ENCODE measurements at regions not wholly inside any gene's neighbourhood (a gene's known extent, or its start where the extent isn't known, plus 50 kb on each side); places are given as distances from the start of the nearest gene placed in this dataset.
A peak's percentile ranks its signal among the peaks of the same experiment; 100 is the strongest.

DNA sequence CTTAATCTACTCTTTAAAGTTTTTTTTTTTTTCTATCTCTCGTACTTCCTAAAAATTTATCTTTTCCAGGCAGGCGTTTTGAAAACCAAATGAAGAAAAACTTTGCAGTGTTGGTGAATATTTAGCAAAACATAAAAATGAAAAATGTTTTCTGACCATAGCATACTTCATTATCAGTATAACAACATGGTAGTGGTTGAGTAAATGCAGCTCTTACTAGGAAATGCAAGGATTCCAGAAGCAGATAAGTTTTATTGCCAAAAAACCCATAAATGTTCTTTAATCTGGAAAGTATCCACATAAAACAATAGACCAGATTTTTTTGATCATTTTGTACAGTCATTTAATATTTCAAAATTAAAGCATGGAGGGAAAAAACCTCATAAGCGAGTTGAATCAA lies 136.9 kb upstream of the GUCY1A1 start:
- no peak overlapping the region for H3K27ac ChIP-seq
- intact Hi-C loops (cut with DNase I): no loop called here
- TF ChIP-seq POLR2A (IDR thresholded peaks at IDR 0.05): no peak
- TF ChIP-seq, protein P1, sequence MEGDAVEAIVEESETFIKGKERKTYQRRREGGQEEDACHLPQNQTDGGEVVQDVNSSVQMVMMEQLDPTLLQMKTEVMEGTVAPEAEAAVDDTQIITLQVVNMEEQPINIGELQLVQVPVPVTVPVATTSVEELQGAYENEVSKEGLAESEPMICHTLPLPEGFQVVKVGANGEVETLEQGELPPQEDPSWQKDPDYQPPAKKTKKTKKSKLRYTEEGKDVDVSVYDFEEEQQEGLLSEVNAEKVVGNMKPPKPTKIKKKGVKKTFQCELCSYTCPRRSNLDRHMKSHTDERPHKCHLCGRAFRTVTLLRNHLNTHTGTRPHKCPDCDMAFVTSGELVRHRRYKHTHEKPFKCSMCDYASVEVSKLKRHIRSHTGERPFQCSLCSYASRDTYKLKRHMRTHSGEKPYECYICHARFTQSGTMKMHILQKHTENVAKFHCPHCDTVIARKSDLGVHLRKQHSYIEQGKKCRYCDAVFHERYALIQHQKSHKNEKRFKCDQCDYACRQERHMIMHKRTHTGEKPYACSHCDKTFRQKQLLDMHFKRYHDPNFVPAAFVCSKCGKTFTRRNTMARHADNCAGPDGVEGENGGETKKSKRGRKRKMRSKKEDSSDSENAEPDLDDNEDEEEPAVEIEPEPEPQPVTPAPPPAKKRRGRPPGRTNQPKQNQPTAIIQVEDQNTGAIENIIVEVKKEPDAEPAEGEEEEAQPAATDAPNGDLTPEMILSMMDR (IDR thresholded peaks at IDR 0.05): no peak
- H3K36me3 ChIP-seq (replicated peaks in 1 of 2; ENCODE audit: insufficient read depth in 1 of 2, low read depth in 2 of 2): no peaks in the 10 kb centered on the region
- no peaks in the 10 kb centered on the region for H3K9me3 ChIP-seq
- no peaks in the 10 kb centered on the region for H3K27me3 ChIP-seq
- peaks cover 8% of the 10 kb centered on the region for H3K4me1 ChIP-seq
- DNase-seq (no peak), ATAC-seq (no peak)
- 52 to 67% methylated on average over 3 of the region's 3 CpGs for WGBS, 2 donors
- H3K4me3 ChIP-seq: no peak overlapping the region

DNA sequence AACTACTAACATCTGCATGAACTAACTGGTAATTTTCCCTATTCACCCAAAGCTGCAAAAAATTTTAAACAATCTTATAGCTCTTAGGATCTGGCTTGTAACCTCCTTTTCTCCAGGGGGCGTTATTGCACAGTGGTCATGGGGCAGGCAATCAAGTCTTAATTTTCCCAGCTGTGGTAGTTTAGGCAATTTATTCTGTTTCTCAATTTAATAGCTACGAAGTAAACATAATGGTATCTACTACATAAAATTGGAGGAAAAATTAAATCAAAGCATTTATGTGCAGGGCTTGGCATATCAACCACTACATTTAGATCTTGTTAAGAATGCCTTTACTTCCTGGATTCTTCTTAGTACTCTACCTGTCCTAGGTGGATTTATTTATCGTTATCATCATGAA lies 137.4 kb upstream of the GUCY1A1 start:
- intact Hi-C loops (cut with DNase I): no loop called here
- Histone ChIP-seq H3K27ac (no peak overlapping the region), H3K4me3 (no peak overlapping the region), H3K36me3 (replicated peaks in 1 of 2; ENCODE audit: insufficient read depth in 1 of 2, low read depth in 2 of 2) (no peaks in the 10 kb centered on the region), H3K27me3 (no peaks in the 10 kb centered on the region), H3K4me1 (peaks cover 8% of the 10 kb centered on the region), H3K9me3 (no peaks in the 10 kb centered on the region)
- 46 to 64% methylated on average over 3 of the region's 3 CpGs for WGBS, 2 donors
- ATAC-seq (no peak), DNase-seq (no peak)
- TF ChIP-seq POLR2A (IDR thresholded peaks at IDR 0.05): no peak
- TF ChIP-seq, protein P1 (IDR thresholded peaks at IDR 0.05): no peak

DNA sequence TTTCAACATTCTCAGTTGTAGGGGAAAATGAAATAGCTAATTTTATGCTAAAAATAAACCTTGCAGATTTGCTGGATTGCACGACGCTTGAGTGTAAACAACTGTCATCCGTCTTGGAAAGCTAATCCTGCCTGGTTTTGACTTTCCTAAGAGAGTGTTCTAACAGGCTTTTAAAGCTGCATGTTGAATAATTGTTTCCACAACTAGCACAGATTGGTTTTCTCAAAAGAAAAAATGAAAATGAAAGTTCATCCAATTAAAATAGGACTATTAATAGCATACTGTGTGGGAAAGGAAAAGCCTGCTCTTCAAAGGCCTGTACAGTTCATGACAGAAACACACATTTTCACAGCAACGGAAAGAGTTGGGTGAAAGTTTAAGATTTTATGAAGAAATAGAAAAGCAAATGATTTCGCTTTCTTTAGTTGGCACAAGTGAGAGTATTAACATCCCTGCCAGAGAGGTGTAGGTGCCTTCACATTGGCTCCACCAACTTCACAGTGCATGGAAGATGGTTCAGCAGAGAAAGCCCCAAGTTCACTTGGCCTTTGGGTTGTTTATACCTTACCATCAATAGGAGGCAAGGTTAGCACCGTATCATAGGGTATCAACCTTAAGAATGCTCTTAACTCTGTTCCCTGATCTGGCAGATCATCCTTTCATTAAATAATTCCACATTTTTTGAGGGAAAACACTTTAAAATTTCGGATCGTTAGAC lies 140.0 kb upstream of the GUCY1A1 start:
- ATAC-seq (peak; percentile 48), DNase-seq (no peak)
- TF ChIP-seq POLR2A (IDR thresholded peaks at IDR 0.05): no peak
- TF ChIP-seq, protein P1 (IDR thresholded peaks at IDR 0.05): no peak
- no peak overlapping the region for H3K27ac ChIP-seq
- peaks cover 8% of the 10 kb centered on the region for H3K4me1 ChIP-seq
- H3K4me3 ChIP-seq: no peak overlapping the region
- WGBS, 2 donors: 41 to 42% methylated on average over 8 of the region's 8 CpGs
- intact Hi-C loops (cut with DNase I): no loop called here
- no peaks in the 10 kb centered on the region for H3K27me3 ChIP-seq
- H3K36me3 ChIP-seq (replicated peaks in 1 of 2; ENCODE audit: insufficient read depth in 1 of 2, low read depth in 2 of 2): no peaks in the 10 kb centered on the region
- H3K9me3 ChIP-seq: no peaks in the 10 kb centered on the region

DNA sequence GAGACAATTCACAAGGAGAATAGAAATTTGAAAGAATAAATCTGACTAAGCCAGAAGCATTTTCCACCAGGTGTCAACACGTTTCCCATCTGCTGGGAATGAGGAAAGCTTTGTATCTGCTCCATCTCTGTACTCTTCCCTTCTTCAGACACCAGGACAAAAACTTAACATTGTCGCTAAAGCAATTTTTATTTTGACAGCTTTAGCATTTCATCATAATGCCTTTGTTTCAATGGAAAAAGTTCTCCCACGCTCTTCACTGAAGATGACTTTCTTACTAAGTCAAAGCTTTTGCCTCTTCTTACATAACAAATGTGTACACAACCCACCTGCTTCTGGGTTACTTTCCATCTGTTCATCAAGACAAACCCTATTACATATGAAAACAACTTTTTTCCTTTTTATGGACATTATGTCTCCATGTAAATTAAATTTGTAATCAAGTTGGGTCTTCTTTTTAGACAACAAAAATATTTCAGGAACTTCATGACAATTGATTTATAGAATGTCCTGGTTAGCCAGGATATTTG lies 141.7 kb upstream of the GUCY1A1 start:
- TF ChIP-seq POLR2A (IDR thresholded peaks at IDR 0.05): no peak
- TF ChIP-seq, protein P1 (IDR thresholded peaks at IDR 0.05): no peak
- Histone ChIP-seq H3K27me3 (no peaks in the 10 kb centered on the region), H3K9me3 (no peaks in the 10 kb centered on the region), H3K36me3 (replicated peaks in 1 of 2; ENCODE audit: insufficient read depth in 1 of 2, low read depth in 2 of 2) (no peaks in the 10 kb centered on the region), H3K4me1 (peaks cover 8% of the 10 kb centered on the region), H3K4me3 (no peak overlapping the region), H3K27ac (no peak overlapping the region)
- intact Hi-C loops (cut with DNase I): no loop called here
- ATAC-seq (no peak), DNase-seq (no peak)
- 73 to 96% methylated on average over 3 of the region's 3 CpGs for WGBS, 2 donors

DNA sequence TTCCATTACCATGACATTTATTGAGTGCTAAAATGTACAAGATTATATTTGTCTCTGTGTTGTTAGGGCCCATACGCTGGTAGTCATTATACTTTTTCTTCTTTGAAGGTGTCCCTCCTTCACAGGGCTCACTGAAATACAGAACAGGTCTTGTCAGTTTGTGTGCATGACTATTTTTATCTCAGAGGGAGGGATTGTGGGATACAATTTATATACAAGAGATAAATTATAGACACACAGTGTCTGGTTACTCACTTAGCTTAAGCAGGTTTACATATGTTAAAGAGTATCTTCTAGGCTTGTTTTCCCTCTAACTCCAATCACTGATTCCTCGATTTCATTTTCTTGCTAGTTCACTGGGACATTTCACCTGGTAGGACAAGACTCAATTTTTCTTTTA lies 143.3 kb upstream of the GUCY1A1 start:
- no peak overlapping the region for H3K27ac ChIP-seq
- DNase-seq (no peak), ATAC-seq (no peak)
- no peaks in the 10 kb centered on the region for H3K36me3 ChIP-seq (replicated peaks in 1 of 2; ENCODE audit: insufficient read depth in 1 of 2, low read depth in 2 of 2)
- peaks cover 8% of the 10 kb centered on the region for H3K4me1 ChIP-seq
- H3K9me3 ChIP-seq: no peaks in the 10 kb centered on the region
- no peak overlapping the region for H3K4me3 ChIP-seq
- intact Hi-C loops (cut with DNase I): no loop called here
- TF ChIP-seq, protein P1 (IDR thresholded peaks at IDR 0.05): no peak
- no peak for TF ChIP-seq POLR2A (IDR thresholded peaks at IDR 0.05)
- 55% methylated on average over 2 of the region's 2 CpGs for WGBS, 2 donors
- no peaks in the 10 kb centered on the region for H3K27me3 ChIP-seq
